ENCODE measurements at regions not wholly inside any gene's neighbourhood (a gene's known extent, or its start where the extent isn't known, plus 50 kb on each side); places are given as distances from the start of the nearest gene placed in this dataset.

- H3K36me3 Mint-ChIP-seq, result no peaks in the 10 kb centered on the region
- Histone ChIP-seq H3K27ac (no peak overlapping the region), H3K27me3 (no peaks in the 10 kb centered on the region), H3K4me3 (no peak overlapping the region), H3K4me2 (no peak overlapping the region), H3K4me1 (peaks cover 9% of the 10 kb centered on the region), H3K9ac (no peak overlapping the region), H3K9me3 (ENCODE audit: low read depth) (no peaks in the 10 kb centered on the region), H3K36me3 (no peaks in the 10 kb centered on the region), H4K20me1 (ENCODE audit: low read depth) (no peaks in the 10 kb centered on the region), H3K79me2 (ENCODE audit: low read depth) (no peaks in the 10 kb centered on the region), H2AFZ (replicated peaks) (no peak overlapping the region), H3F3A (ENCODE audit: low read depth) (peaks cover 3% of the 10 kb centered on the region)
- peaks cover 2% of the 10 kb centered on the region for H3K27me3 Mint-ChIP-seq (ENCODE audit: insufficient read depth, low read depth)
- peaks cover 2% of the 10 kb centered on the region for H3K9me3 Mint-ChIP-seq
- no peak for DNase-seq (ENCODE audit: low spot score)
- no peak overlapping the region for H3K27ac Mint-ChIP-seq
- H3K4me1 Mint-ChIP-seq, result peaks cover 8% of the 10 kb centered on the region
- no peak overlapping the region for H3K4me3 Mint-ChIP-seq
- TF ChIP-seq EZH2 (IDR thresholded peaks at IDR 0.05), result no peak
- no peak for TF ChIP-seq EZH2phosphoT487 (IDR thresholded peaks at IDR 0.05)
- no peak for TF ChIP-seq CTCF (IDR thresholded peaks at IDR 0.05)
These were observed 95.5 kb downstream of the CHD9NB start for GRCh38 chr16:52957199-52957598.

- Histone ChIP-seq H3K4me1 (peaks cover 11% of the 10 kb centered on the region), H3K36me3 (no peaks in the 10 kb centered on the region), H3K9me3 (ENCODE audit: low read depth) (no peaks in the 10 kb centered on the region), H3F3A (ENCODE audit: low read depth) (no peaks in the 10 kb centered on the region), H3K79me2 (ENCODE audit: low read depth) (no peaks in the 10 kb centered on the region), H2AFZ (replicated peaks) (no peak overlapping the region), H3K27me3 (no peaks in the 10 kb centered on the region), H3K9ac (no peak overlapping the region), H3K4me3 (no peak overlapping the region), H4K20me1 (ENCODE audit: low read depth) (no peaks in the 10 kb centered on the region), H3K4me2 (no peak overlapping the region), H3K27ac (no peak overlapping the region)
- no peak for DNase-seq (ENCODE audit: low spot score)
- no peak for TF ChIP-seq EZH2 (IDR thresholded peaks at IDR 0.05)
- no peak for TF ChIP-seq CTCF (IDR thresholded peaks at IDR 0.05)
- TF ChIP-seq EZH2phosphoT487 (IDR thresholded peaks at IDR 0.05), result no peak
- Mint-ChIP-seq H3K27ac (no peak overlapping the region), H3K36me3 (no peaks in the 10 kb centered on the region), H3K4me3 (no peak overlapping the region), H3K9me3 (peaks cover 2% of the 10 kb centered on the region), H3K27me3 (ENCODE audit: insufficient read depth, low read depth) (peaks cover 2% of the 10 kb centered on the region), H3K4me1 (no peaks in the 10 kb centered on the region)
These were observed 96.7 kb downstream of the CHD9NB start for GRCh38 chr16:52956044-52956443.

- H3K36me3 ChIP-seq, result no peaks in the 10 kb centered on the region
- H4K20me1 ChIP-seq (ENCODE audit: low read depth), result no peaks in the 10 kb centered on the region
- no peaks in the 10 kb centered on the region for H3K79me2 ChIP-seq (ENCODE audit: low read depth)
- no peaks in the 10 kb centered on the region for H3K9me3 ChIP-seq (ENCODE audit: low read depth)
- H3K9ac ChIP-seq, result no peak overlapping the region
- H2AFZ ChIP-seq (replicated peaks), result no peak overlapping the region
- H3F3A ChIP-seq (ENCODE audit: low read depth), result no peaks in the 10 kb centered on the region
- H3K4me1 ChIP-seq, result peaks cover 13% of the 10 kb centered on the region
- peaks cover 2% of the 10 kb centered on the region for H3K27me3 Mint-ChIP-seq (ENCODE audit: insufficient read depth, low read depth)
- H3K27ac ChIP-seq, result no peak overlapping the region
- no peak for TF ChIP-seq CTCF (IDR thresholded peaks at IDR 0.05)
- no peak for TF ChIP-seq EZH2 (IDR thresholded peaks at IDR 0.05)
- no peak for TF ChIP-seq EZH2phosphoT487 (IDR thresholded peaks at IDR 0.05)
- no peak for DNase-seq (ENCODE audit: low spot score)
- no peaks in the 10 kb centered on the region for H3K36me3 Mint-ChIP-seq
- H3K27me3 ChIP-seq, result no peaks in the 10 kb centered on the region
- no peak overlapping the region for H3K4me2 ChIP-seq
- H3K9me3 Mint-ChIP-seq, result peaks cover 2% of the 10 kb centered on the region
- H3K4me3 Mint-ChIP-seq, result no peak overlapping the region
- H3K27ac Mint-ChIP-seq, result no peak overlapping the region
- H3K4me1 Mint-ChIP-seq, result peaks cover 2% of the 10 kb centered on the region
- no peak overlapping the region for H3K4me3 ChIP-seq
These were observed 99.5 kb downstream of the CHD9NB start for GRCh38 chr16:52953215-52953614.

Data from neural progenitor cell (in vitro differentiated cells).